ENCODE measurements at regions not wholly inside any gene's neighbourhood (a gene's known extent, or its start where the extent isn't known, plus 50 kb on each side); places are given as distances from the start of the nearest gene placed in this dataset.

DNA sequence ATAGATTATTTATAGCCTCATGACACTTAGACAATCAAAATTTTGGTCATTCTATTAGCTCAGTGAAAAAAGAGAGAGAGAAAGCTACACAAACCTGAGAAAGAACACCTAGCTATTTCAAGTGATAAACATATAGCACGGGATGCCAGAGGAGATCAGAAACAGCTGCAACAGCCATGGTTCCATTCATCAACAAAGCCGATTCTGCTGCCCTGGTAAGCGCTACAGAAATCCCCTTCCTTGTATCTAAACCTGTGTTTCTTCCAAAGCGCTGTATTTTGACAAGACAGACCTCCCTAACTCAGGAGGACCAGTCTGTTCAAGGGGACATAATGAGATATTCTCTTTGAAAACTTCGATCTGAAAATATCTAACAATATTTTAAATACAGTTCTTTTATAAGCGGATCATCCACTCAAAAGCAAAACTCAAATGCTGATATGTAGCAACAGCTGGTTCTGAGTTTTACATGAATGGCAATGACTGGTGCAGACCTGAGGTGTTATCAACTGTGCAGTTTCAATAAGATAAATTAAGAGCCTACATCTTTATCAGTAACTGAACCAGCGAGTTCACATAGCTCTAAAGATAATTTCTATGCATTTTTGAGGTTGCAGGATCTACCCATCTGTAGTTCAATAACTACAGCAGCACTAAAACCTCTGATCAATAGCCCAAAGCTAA, 447.8 kb downstream of the FRK start:
- Mint-ChIP-seq H3K4me1 (peaks cover 19% of the 10 kb centered on the region), H3K27me3 (ENCODE audit: low read depth) (no peaks in the 10 kb centered on the region), H3K36me3 (no peaks in the 10 kb centered on the region), H3K9me3 (peaks cover 3% of the 10 kb centered on the region), H3K4me3 (no peak overlapping the region), H3K27ac (no peak overlapping the region)
- no peak for DNase-seq (ENCODE audit: low spot score in 2 of 2, unreplicated experiment in 2 of 2)
- TF ChIP-seq CTCF (IDR thresholded peaks at IDR 0.05; ENCODE audit: unreplicated experiment), result no peak

GRCh38 chr6:115612216-115612615, 448.5 kb downstream of the FRK start:
- no peak overlapping the region for H3K27ac Mint-ChIP-seq
- peaks cover 6% of the 10 kb centered on the region for H3K9me3 Mint-ChIP-seq
- DNase-seq (ENCODE audit: low spot score in 2 of 2, unreplicated experiment in 2 of 2), result no peak
- no peak for TF ChIP-seq CTCF (IDR thresholded peaks at IDR 0.05; ENCODE audit: unreplicated experiment)
- H3K4me1 Mint-ChIP-seq, result peaks cover 19% of the 10 kb centered on the region
- no peak overlapping the region for H3K4me3 Mint-ChIP-seq
- no peaks in the 10 kb centered on the region for H3K27me3 Mint-ChIP-seq (ENCODE audit: low read depth)
- no peaks in the 10 kb centered on the region for H3K36me3 Mint-ChIP-seq

DNA sequence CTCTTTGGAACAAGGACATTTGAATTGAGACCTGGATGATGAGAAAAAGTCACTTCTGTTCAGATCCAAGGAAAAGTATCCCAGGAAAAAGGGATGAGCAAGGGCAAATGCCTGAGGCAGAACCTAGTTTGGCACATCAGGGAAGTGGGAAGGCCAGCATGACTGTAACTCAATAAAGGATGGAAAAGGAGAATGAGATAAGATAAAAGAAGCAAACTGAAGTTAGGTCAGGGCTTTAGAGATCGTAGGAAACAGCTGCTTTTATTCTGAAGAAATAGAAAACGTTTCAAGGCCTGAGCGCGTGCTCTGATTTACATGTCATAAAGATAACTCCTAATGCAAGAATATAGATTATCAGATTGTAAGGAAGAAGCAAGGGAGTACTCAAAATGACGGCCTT, 450.0 kb downstream of the FRK start:
- no peaks in the 10 kb centered on the region for H3K27me3 Mint-ChIP-seq (ENCODE audit: low read depth)
- no peak for DNase-seq (ENCODE audit: low spot score in 2 of 2, unreplicated experiment in 2 of 2)
- TF ChIP-seq CTCF (IDR thresholded peaks at IDR 0.05; ENCODE audit: unreplicated experiment), result no peak
- peaks cover 19% of the 10 kb centered on the region for H3K4me1 Mint-ChIP-seq
- peaks cover 9% of the 10 kb centered on the region for H3K9me3 Mint-ChIP-seq
- H3K36me3 Mint-ChIP-seq, result no peaks in the 10 kb centered on the region
- no peak overlapping the region for H3K4me3 Mint-ChIP-seq
- no peak overlapping the region for H3K27ac Mint-ChIP-seq

GRCh38 chr6:115609111-115609510, 451.6 kb downstream of the FRK start:
- Mint-ChIP-seq H3K9me3 (peaks cover 10% of the 10 kb centered on the region), H3K27me3 (ENCODE audit: low read depth) (no peaks in the 10 kb centered on the region), H3K36me3 (no peaks in the 10 kb centered on the region), H3K4me3 (no peak overlapping the region), H3K27ac (no peak overlapping the region), H3K4me1 (peaks cover 19% of the 10 kb centered on the region)
- no peak for TF ChIP-seq CTCF (IDR thresholded peaks at IDR 0.05; ENCODE audit: unreplicated experiment)
- no peak for DNase-seq (ENCODE audit: low spot score in 2 of 2, unreplicated experiment in 2 of 2)

- H3K27ac Mint-ChIP-seq, result no peak overlapping the region
- H3K36me3 Mint-ChIP-seq, result no peaks in the 10 kb centered on the region
- no peak overlapping the region for H3K4me3 Mint-ChIP-seq
- no peak for DNase-seq (ENCODE audit: low spot score in 2 of 2, unreplicated experiment in 2 of 2)
- no peak for TF ChIP-seq CTCF (IDR thresholded peaks at IDR 0.05; ENCODE audit: unreplicated experiment)
- H3K9me3 Mint-ChIP-seq, result peaks cover 20% of the 10 kb centered on the region
- peaks cover 10% of the 10 kb centered on the region for H3K4me1 Mint-ChIP-seq
- no peaks in the 10 kb centered on the region for H3K27me3 Mint-ChIP-seq (ENCODE audit: low read depth)
Observed at GRCh38 chr6:115602466-115602865, 458.2 kb downstream of the FRK start.

- no peak for TF ChIP-seq CTCF (IDR thresholded peaks at IDR 0.05; ENCODE audit: unreplicated experiment)
- DNase-seq (ENCODE audit: low spot score in 2 of 2, unreplicated experiment in 2 of 2), result no peak
- Mint-ChIP-seq H3K36me3 (no peaks in the 10 kb centered on the region), H3K27ac (no peak overlapping the region), H3K9me3 (peaks cover 18% of the 10 kb centered on the region), H3K27me3 (ENCODE audit: low read depth) (no peaks in the 10 kb centered on the region), H3K4me3 (no peak overlapping the region), H3K4me1 (peaks cover 10% of the 10 kb centered on the region)
Observed at GRCh38 chr6:115601509-115601908, 459.2 kb downstream of the FRK start.

Data from mesothelial cell of epicardium (in vitro differentiated cells).